Transverse colon (tissue), 4 donors: ENCODE measurements at regions not wholly inside any gene's neighbourhood (a gene's known extent, or its start where the extent isn't known, plus 50 kb on each side); places are given as distances from the start of the nearest gene placed in this dataset.
"Not testable (repeated sequence)": the region's sequence is repeated elsewhere in the genome, so short reads cannot be mapped to it uniquely, and the experiment has no call there.

ENCODE experiments used
- DNase-seq: peaks from one replicate; pipeline ENCODE4 v3.0.0-alpha.2; 2019
- H3K27ac ChIP-seq, 4 donors: fragments of 200-600 bp; sonication (generic); 2 replicates each; pipeline ENCODE4 v1.5.1; 2016 to 2018; ENCODE audit warnings: inconsistent platforms in 4 of 4
- H3K27me3 ChIP-seq: fragments of 200-600 bp; sonication (generic); 2 replicates; pipeline ENCODE4 v1.5.1; 2017; ENCODE audit warnings: inconsistent platforms
- H3K36me3 ChIP-seq, 4 donors: fragments of 200-600 bp; sonication (generic); 2 replicates each; pipeline ENCODE4 v1.5.1; 2017 to 2019; ENCODE audit warnings: inconsistent platforms in 4 of 4
- H3K4me1 ChIP-seq, 4 donors: fragments of 200-600 bp; sonication (generic); 2 replicates each; pipeline ENCODE4 v1.5.1; 2017 to 2020; ENCODE audit warnings: inconsistent platforms in 4 of 4
- H3K4me3 ChIP-seq, 4 donors: fragments of 200-600 bp; sonication (generic); 1 replicate in 1 of 4; 2 replicates in 3 of 4; pipeline versions ENCODE4 v1.5.1 to v1.6.1; 2017 to 2019; ENCODE audit warnings: inconsistent platforms in 4 of 4
- H3K9me3 ChIP-seq, 2 donors: fragments of 200-600 bp; sonication (generic); 2 replicates each; pipeline ENCODE4 v1.5.1; 2017 to 2019; ENCODE audit warnings: inconsistent platforms in 2 of 2
- CTCF ChIP-seq, 5 experiments: fragments of 200-600 bp in 3 of 5; fragments of 450-650 bp in 2 of 5; sonication (generic) in 3 of 5; IDR thresholded peaks; 1 replicate in 2 of 5; 2 replicates in 3 of 5; pipeline ENCODE4 v1.5.1; 2016 to 2017; ENCODE audit warnings: antibody characterized with exemption in 5 of 5, inconsistent platforms in 3 of 5, mild to moderate bottlenecking in 2 of 5, moderate library complexity in 1 of 5
- EP300 ChIP-seq: sonication (generic); formaldehyde crosslinking; IDR thresholded peaks from one replicate; pipeline ENCODE4 v1.6.1; 2017; ENCODE audit warnings: antibody characterized with exemption, low read depth
- POLR2A ChIP-seq: fragments of 450-650 bp; IDR thresholded peaks from one replicate; pipeline ENCODE4 v1.6.1; 2016; ENCODE audit warnings: antibody characterized with exemption, mild to moderate bottlenecking, moderate library complexity
- POLR2AphosphoS5 ChIP-seq, 3 donors: sonication (generic); formaldehyde crosslinking; IDR thresholded peaks; one replicate each; pipeline ENCODE4 v1.6.1; 2016; ENCODE audit warnings: antibody characterized with exemption in 3 of 3
- WGBS, 2 donors: methylation state at CpG; one replicate each; pipeline ENCODE4 v1.1.5; 2018; ENCODE audit warnings: low coverage in 1 of 2; 5-methylcytosine and 5-hydroxymethylcytosine counted together
- in situ Hi-C, 4 donors: fragments of 200-750 bp; cut with MboI; loops; one replicate each; pipeline versions ENCODE4 v1.15.0 to v1.15.1; 2017; ENCODE audit warnings: low sequenced_read_pairs in 3 of 4, low pct_ligation_motif_present in 1 of 4, low pct_unique_long_range_greater_than_20kb in 1 of 4
- intact Hi-C: fragments of 100-400 bp; cut with DNase I; formaldehyde crosslinking; loops from one replicate; pipeline ENCODE4 v1.15.1; 2023; ENCODE audit warnings: low total_unique reads

GRCh38 chr11:24408202-24408601 is 88.7 kb upstream of the LUZP2 start:
- Histone ChIP-seq H3K4me3 (no peak overlapping the region), H3K9me3 (no peaks in the 10 kb centered on the region), H3K27ac (no peak overlapping the region), H3K4me1 (no peaks in the 10 kb centered on the region), H3K27me3 (no peaks in the 10 kb centered on the region), H3K36me3 (no peaks in the 10 kb centered on the region)
- in situ Hi-C loops (no loop called here), intact Hi-C loops (no loop called here)
- DNase-seq = no peak
- no peak for TF ChIP-seq POLR2A
- TF ChIP-seq EP300 = no peak
- no peak for TF ChIP-seq CTCF (IDR thresholded peaks at IDR 0.05)
- no peak for TF ChIP-seq POLR2AphosphoS5 (IDR thresholded peaks at IDR 0.05)

- Histone ChIP-seq H3K4me3 (no peak overlapping the region), H3K36me3 (no peaks in the 10 kb centered on the region), H3K4me1 (no peaks in the 10 kb centered on the region), H3K27me3 (no peaks in the 10 kb centered on the region), H3K27ac (no peak overlapping the region), H3K9me3 (no peaks in the 10 kb centered on the region)
- 62 to 69% methylated on average over 3 of the region's 3 CpGs for WGBS, 2 donors
- no peak for DNase-seq
- intact Hi-C loops (no loop called here), in situ Hi-C loops (no loop called here)
- TF ChIP-seq POLR2AphosphoS5 (IDR thresholded peaks at IDR 0.05) = no peak
- TF ChIP-seq EP300 = no peak
- TF ChIP-seq POLR2A = no peak
- TF ChIP-seq CTCF (IDR thresholded peaks at IDR 0.05) = no peak
These were observed 85.1 kb upstream of the LUZP2 start for GRCh38 chr11:24411791-24412190.

GRCh38 chr11:24412722-24413121 is 84.1 kb upstream of the LUZP2 start:
- WGBS, 2 donors = 76 to 85% methylated on average over 2 of the region's 2 CpGs
- in situ Hi-C loops = no loop called here

DNA sequence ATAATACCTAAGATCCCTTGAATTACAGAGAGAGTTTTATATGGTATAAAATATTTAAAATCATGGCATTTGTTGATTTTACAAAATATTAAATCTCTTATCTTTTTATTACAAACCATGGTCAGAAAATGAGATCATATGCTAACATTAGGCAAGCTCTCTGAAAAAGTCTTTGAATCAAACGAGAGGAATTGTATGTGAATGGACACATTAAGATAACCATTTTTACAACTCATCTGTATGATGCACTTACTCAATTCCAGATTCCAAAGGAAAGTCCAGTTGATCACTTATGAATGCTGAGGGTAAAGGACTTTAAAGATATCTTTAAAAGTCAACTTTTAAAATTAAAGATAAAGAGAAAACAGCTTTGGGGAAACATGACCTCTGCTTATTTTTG is 83.5 kb upstream of the LUZP2 start:
- no peak for TF ChIP-seq CTCF (IDR thresholded peaks at IDR 0.05)
- TF ChIP-seq POLR2A = no peak
- no peak for TF ChIP-seq POLR2AphosphoS5 (IDR thresholded peaks at IDR 0.05)
- no peak for TF ChIP-seq EP300
- in situ Hi-C loops (no loop called here), intact Hi-C loops (no loop called here)
- no peak for DNase-seq
- no peaks in the 10 kb centered on the region for H3K4me1 ChIP-seq
- WGBS, 2 donors = 62 to 64% methylated on average over 1 of the region's 1 CpG
- H3K27me3 ChIP-seq = no peaks in the 10 kb centered on the region
- no peak overlapping the region for H3K4me3 ChIP-seq
- H3K36me3 ChIP-seq = no peaks in the 10 kb centered on the region
- no peaks in the 10 kb centered on the region for H3K9me3 ChIP-seq
- H3K27ac ChIP-seq = no peak overlapping the region

More at GRCh38 chr11:24412722-24413121, 84.1 kb upstream of the LUZP2 start:
- H3K36me3 ChIP-seq = no peaks in the 10 kb centered on the region
- TF ChIP-seq POLR2A = no peak
- no peak for TF ChIP-seq POLR2AphosphoS5 (IDR thresholded peaks at IDR 0.05)
- TF ChIP-seq EP300 = no peak
- no peak for TF ChIP-seq CTCF (IDR thresholded peaks at IDR 0.05)
- no peaks in the 10 kb centered on the region for H3K27me3 ChIP-seq
- no peak for DNase-seq
- H3K4me1 ChIP-seq = no peaks in the 10 kb centered on the region
- H3K27ac ChIP-seq = no peak overlapping the region
- no peaks in the 10 kb centered on the region for H3K9me3 ChIP-seq
- no peak overlapping the region for H3K4me3 ChIP-seq
- intact Hi-C loops = no loop called here

GRCh38 chr11:24415955-24416636 is 80.8 kb upstream of the LUZP2 start:
- H3K36me3 ChIP-seq, in situ Hi-C loops, H3K4me3 ChIP-seq, H3K9me3 ChIP-seq, intact Hi-C loops, H3K4me1 ChIP-seq, DNase-seq, H3K27me3 ChIP-seq, H3K27ac ChIP-seq: not testable (repeated sequence)
- 95% methylated on average over 26 of the region's 34 CpGs; no CpG with 5 or more reads in 1 of the 2 donors for WGBS, 2 donors
